ENCODE measurements at regions not wholly inside any gene's neighbourhood (a gene's known extent, or its start where the extent isn't known, plus 50 kb on each side); places are given as distances from the start of the nearest gene placed in this dataset.

- TF ChIP-seq SNAPC4 (CRISPR knock-in tag; IDR thresholded peaks at IDR 0.05) (no peak), ZNF577 (CRISPR knock-in tag; IDR thresholded peaks at IDR 0.05; ENCODE audit: borderline replicate concordance, low read depth) (no peak), ARID5B (CRISPR knock-in tag; IDR thresholded peaks at IDR 0.05) (peak; percentile 65), ZNF20 (CRISPR knock-in tag; IDR thresholded peaks at IDR 0.05) (no peak), CEBPB (IDR thresholded peaks at IDR 0.05; ENCODE audit: borderline replicate concordance, low read depth, low read length) (peak; percentile 93), ZNF782 (CRISPR knock-in tag; IDR thresholded peaks at IDR 0.05; ENCODE audit: borderline replicate concordance) (no peak), AKAP8 (CRISPR knock-in tag; IDR thresholded peaks at IDR 0.05) (no peak), CHD2 (IDR thresholded peaks at IDR 0.05; ENCODE audit: low read depth, low read length) (no peak), RAD21 (CRISPR knock-in tag; IDR thresholded peaks at IDR 0.05) (no peak), GATAD2A (CRISPR knock-in tag; IDR thresholded peaks at IDR 0.05) (peak; percentile 59), TARDBP (CRISPR knock-in tag; IDR thresholded peaks at IDR 0.05) (0 out of 2 replicates have a peak, but pooled peaks have one; percentile 64), ZNF138 (CRISPR knock-in tag; IDR thresholded peaks at IDR 0.05; ENCODE audit: low read depth) (0 out of 2 replicates have a peak, but pooled peaks have one; percentile 46), FOXP1 (IDR thresholded peaks at IDR 0.05) (no peak), FOXP1 (CRISPR knock-in tag; IDR thresholded peaks at IDR 0.05) (peak; percentile 36; the same call in 1 of the 2 replicates), NAIF1 (CRISPR knock-in tag; IDR thresholded peaks at IDR 0.05; ENCODE audit: borderline replicate concordance) (no peak), ZNF317 (CRISPR knock-in tag; IDR thresholded peaks at IDR 0.05) (0 out of 2 replicates have a peak, but pooled peaks have one; percentile 2), ZNF562 (CRISPR knock-in tag; IDR thresholded peaks at IDR 0.05; ENCODE audit: borderline replicate concordance) (no peak), HOXA9 (CRISPR knock-in tag; IDR thresholded peaks at IDR 0.05; ENCODE audit: borderline replicate concordance) (no peak), CEBPG (CRISPR knock-in tag; IDR thresholded peaks at IDR 0.05) (peak; percentile 78)
Observed at GRCh38 chr5:44001675-44002380, 387.4 kb downstream of the FGF10 start (continued).

Measured in HepG2 (cell line).